ENCODE measurements at regions not wholly inside any gene's neighbourhood (a gene's known extent, or its start where the extent isn't known, plus 50 kb on each side); places are given as distances from the start of the nearest gene placed in this dataset.

DNA sequence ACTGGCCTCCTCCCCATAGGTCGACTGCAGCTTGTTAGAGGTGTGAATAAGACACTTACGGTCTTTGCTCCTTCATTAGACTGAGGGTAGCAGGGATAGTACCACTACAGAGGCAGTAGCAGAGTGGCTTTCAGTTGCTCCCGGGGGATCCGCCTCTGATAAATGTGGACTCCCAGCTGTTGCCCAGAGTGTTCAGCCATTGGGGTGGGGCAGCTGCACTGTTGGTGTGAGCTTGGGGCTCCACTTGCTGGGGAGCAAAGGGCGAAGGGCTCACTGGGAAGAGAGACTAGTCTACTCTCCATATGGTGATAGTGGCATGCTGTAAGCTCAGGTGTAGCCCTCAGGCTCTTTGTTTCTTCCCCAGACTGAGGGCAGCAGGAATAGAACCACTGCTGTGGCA lies 239.1 kb downstream of the LRRN1 start:
- Histone ChIP-seq H3K4me3 (ENCODE audit: low read depth, low read length, poor library complexity, severe bottlenecking) (no peak overlapping the region), H3K4me1 (ENCODE audit: insufficient read depth, low read length, poor library complexity, severe bottlenecking) (no peaks in the 10 kb centered on the region), H3K27me3 (replicated peaks; ENCODE audit: insufficient read depth, low read depth, low read length, poor library complexity) (no peaks in the 10 kb centered on the region), H3K27ac (ENCODE audit: low read depth, low read length, poor library complexity, severe bottlenecking) (no peak overlapping the region), H3K9me3 (ENCODE audit: low read depth, low read length, poor library complexity, severe bottlenecking) (peaks cover 34% of the 10 kb centered on the region), H3K36me3 (ENCODE audit: insufficient read depth, low read length, poor library complexity, severe bottlenecking) (no peaks in the 10 kb centered on the region)
- ChIA-PET CTCF (no interaction called here), POLR2A (ENCODE audit: low non-redundant PET) (no interaction called here)
- no peak for DNase-seq (ENCODE audit: low spot score)
- TF ChIP-seq EZH2 (IDR thresholded peaks at IDR 0.05; ENCODE audit: borderline replicate concordance, low read depth, low read length, poor library complexity, severe bottlenecking) = no peak
- TF ChIP-seq, protein P1, sequence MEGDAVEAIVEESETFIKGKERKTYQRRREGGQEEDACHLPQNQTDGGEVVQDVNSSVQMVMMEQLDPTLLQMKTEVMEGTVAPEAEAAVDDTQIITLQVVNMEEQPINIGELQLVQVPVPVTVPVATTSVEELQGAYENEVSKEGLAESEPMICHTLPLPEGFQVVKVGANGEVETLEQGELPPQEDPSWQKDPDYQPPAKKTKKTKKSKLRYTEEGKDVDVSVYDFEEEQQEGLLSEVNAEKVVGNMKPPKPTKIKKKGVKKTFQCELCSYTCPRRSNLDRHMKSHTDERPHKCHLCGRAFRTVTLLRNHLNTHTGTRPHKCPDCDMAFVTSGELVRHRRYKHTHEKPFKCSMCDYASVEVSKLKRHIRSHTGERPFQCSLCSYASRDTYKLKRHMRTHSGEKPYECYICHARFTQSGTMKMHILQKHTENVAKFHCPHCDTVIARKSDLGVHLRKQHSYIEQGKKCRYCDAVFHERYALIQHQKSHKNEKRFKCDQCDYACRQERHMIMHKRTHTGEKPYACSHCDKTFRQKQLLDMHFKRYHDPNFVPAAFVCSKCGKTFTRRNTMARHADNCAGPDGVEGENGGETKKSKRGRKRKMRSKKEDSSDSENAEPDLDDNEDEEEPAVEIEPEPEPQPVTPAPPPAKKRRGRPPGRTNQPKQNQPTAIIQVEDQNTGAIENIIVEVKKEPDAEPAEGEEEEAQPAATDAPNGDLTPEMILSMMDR (conservative IDR thresholded peaks at IDR 0.05; ENCODE audit: low read depth, low read length) = no peak
- intact Hi-C loops (cut with micrococcal nuclease; ENCODE audit: unreplicated experiment) = no loop called here
- BruUV-seq (replicated peaks) = no TSS peak

DNA sequence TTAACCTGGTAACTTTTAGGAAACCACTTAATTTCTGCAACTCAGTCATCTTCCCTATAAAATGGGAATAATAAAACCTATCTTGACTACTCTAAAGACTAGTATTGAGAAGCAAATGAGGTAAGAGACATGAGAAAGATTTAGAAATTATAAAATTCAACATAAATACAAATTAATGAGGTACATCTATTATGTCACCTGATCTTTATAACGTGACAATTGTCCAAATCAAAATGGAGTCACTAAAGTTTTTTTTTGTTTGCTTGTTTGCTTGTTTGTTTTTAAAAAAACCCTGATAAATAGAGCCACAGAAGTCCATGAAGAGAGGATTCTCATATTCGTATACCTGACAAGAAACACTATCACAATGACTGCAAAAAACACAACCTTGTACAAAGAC lies 242.8 kb downstream of the LRRN1 start:
- TF ChIP-seq, protein P1 (conservative IDR thresholded peaks at IDR 0.05; ENCODE audit: low read depth, low read length) = no peak
- no peak for TF ChIP-seq EZH2 (IDR thresholded peaks at IDR 0.05; ENCODE audit: borderline replicate concordance, low read depth, low read length, poor library complexity, severe bottlenecking)
- Histone ChIP-seq H3K4me3 (ENCODE audit: low read depth, low read length, poor library complexity, severe bottlenecking) (no peak overlapping the region), H3K4me1 (ENCODE audit: insufficient read depth, low read length, poor library complexity, severe bottlenecking) (no peaks in the 10 kb centered on the region), H3K36me3 (ENCODE audit: insufficient read depth, low read length, poor library complexity, severe bottlenecking) (no peaks in the 10 kb centered on the region), H3K9me3 (ENCODE audit: low read depth, low read length, poor library complexity, severe bottlenecking) (peaks cover 32% of the 10 kb centered on the region), H3K27ac (ENCODE audit: low read depth, low read length, poor library complexity, severe bottlenecking) (no peak overlapping the region), H3K27me3 (replicated peaks; ENCODE audit: insufficient read depth, low read depth, low read length, poor library complexity) (no peaks in the 10 kb centered on the region)
- intact Hi-C loops (cut with micrococcal nuclease; ENCODE audit: unreplicated experiment) = no loop called here
- DNase-seq (ENCODE audit: low spot score) = no peak
- POLR2A ChIA-PET (ENCODE audit: low non-redundant PET) = no interaction called here
- no TSS peak for BruUV-seq (replicated peaks)
- CTCF ChIA-PET = no interaction called here

DNA sequence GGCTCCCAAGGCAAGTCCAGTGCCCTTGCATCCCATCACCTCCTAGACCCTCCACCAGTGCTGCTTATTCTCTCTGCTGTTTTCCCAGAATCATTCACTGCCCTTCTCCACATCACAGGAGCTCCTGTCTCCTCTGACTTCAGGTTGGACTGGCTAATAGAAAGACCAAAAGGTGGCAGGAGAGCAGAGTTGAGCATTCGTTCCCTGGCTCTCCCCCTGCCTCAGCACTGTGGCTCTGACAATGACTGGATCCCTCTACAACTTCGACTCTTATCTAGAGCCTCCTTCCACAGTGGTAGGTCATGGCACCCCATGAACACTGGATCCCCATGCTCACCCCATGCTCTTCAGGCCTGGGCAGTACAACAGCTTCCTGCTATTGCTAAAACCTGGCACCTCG lies 243.6 kb downstream of the LRRN1 start:
- no TSS peak for BruUV-seq (replicated peaks)
- peaks cover 34% of the 10 kb centered on the region for H3K9me3 ChIP-seq (ENCODE audit: low read depth, low read length, poor library complexity, severe bottlenecking)
- no peak for TF ChIP-seq EZH2 (IDR thresholded peaks at IDR 0.05; ENCODE audit: borderline replicate concordance, low read depth, low read length, poor library complexity, severe bottlenecking)
- TF ChIP-seq, protein P1 (conservative IDR thresholded peaks at IDR 0.05; ENCODE audit: low read depth, low read length) = no peak
- no peak overlapping the region for H3K27ac ChIP-seq (ENCODE audit: low read depth, low read length, poor library complexity, severe bottlenecking)
- intact Hi-C loops (cut with micrococcal nuclease; ENCODE audit: unreplicated experiment) = no loop called here
- H3K36me3 ChIP-seq (ENCODE audit: insufficient read depth, low read length, poor library complexity, severe bottlenecking) = no peaks in the 10 kb centered on the region
- H3K4me3 ChIP-seq (ENCODE audit: low read depth, low read length, poor library complexity, severe bottlenecking) = no peak overlapping the region
- DNase-seq (ENCODE audit: low spot score) = no peak
- no peaks in the 10 kb centered on the region for H3K27me3 ChIP-seq (replicated peaks; ENCODE audit: insufficient read depth, low read depth, low read length, poor library complexity)
- CTCF ChIA-PET = no interaction called here
- H3K4me1 ChIP-seq (ENCODE audit: insufficient read depth, low read length, poor library complexity, severe bottlenecking) = no peaks in the 10 kb centered on the region
- POLR2A ChIA-PET (ENCODE audit: low non-redundant PET) = no interaction called here
